ENCODE measurements at regions not wholly inside any gene's neighbourhood (a gene's known extent, or its start where the extent isn't known, plus 50 kb on each side); places are given as distances from the start of the nearest gene placed in this dataset.
A peak's percentile ranks its signal among the peaks of the same experiment; 100 is the strongest.

DNA sequence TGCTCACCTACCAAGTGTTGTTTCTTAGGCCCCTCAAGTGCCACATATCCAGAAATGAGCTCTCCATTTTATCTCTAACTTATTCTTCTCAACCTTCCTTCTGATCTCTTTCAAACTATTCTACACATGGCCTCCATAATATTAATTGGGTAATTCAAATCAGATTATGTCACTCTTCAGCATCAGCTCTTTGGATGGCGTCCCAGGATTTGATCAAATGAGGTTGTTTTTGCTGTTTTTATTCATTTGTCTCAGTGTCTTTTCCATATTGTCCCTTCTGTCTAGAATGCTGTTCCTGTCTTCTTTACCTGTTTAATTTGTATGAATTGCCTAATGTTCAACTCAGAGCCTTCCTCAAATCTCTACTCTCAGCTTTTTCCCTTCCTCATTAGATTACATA is 234.6 kb upstream of the CXCL12 start:
- no peak overlapping the region for H3K27ac Mint-ChIP-seq (ENCODE audit: low read depth, unreplicated experiment)

DNA sequence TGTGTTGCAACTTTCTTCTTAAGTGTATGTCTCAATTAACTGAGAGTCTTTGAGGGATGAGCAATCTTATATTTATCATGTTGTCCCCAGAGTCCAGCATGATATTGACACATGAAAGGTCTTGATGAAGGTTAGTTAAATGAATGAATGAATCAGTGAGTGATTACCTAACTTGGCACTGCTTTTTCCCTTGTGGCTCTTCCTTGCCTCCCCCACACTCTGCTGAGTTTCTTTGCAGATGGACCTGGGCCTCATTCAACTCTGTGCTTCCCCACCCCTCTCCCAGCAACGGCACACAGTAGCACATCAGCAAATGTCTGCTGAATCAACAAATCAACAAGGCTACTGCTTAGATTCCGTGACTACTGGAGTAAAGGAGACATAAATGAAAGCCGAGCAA is 235.1 kb upstream of the CXCL12 start:
- POLR2A ChIA-PET, result interaction anchor here (1.1 kb wide), 1 partner anchor 24 kb away, joined by 3 read pairs; no protein-coding TSS in a partner anchor
- H3K27me3 Mint-ChIP-seq (ENCODE audit: insufficient read depth, unreplicated experiment), result no peaks in the 10 kb centered on the region
- no peak overlapping the region for H3K27ac Mint-ChIP-seq (ENCODE audit: low read depth, unreplicated experiment)
- H3K4me1 Mint-ChIP-seq (ENCODE audit: insufficient read depth, unreplicated experiment), result peaks cover 12% of the 10 kb centered on the region
- intact Hi-C loops (cut with micrococcal nuclease), result no loop called here
- H3K4me3 Mint-ChIP-seq (ENCODE audit: unreplicated experiment), result no peak overlapping the region
- TF ChIP-seq, protein P1, sequence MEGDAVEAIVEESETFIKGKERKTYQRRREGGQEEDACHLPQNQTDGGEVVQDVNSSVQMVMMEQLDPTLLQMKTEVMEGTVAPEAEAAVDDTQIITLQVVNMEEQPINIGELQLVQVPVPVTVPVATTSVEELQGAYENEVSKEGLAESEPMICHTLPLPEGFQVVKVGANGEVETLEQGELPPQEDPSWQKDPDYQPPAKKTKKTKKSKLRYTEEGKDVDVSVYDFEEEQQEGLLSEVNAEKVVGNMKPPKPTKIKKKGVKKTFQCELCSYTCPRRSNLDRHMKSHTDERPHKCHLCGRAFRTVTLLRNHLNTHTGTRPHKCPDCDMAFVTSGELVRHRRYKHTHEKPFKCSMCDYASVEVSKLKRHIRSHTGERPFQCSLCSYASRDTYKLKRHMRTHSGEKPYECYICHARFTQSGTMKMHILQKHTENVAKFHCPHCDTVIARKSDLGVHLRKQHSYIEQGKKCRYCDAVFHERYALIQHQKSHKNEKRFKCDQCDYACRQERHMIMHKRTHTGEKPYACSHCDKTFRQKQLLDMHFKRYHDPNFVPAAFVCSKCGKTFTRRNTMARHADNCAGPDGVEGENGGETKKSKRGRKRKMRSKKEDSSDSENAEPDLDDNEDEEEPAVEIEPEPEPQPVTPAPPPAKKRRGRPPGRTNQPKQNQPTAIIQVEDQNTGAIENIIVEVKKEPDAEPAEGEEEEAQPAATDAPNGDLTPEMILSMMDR (IDR thresholded peaks at IDR 0.05; ENCODE audit: unreplicated experiment), result no peak
- CTCF ChIA-PET, result no interaction called here
- no peaks in the 10 kb centered on the region for H3K9me3 Mint-ChIP-seq (ENCODE audit: unreplicated experiment)
- no TSS peak for BruUV-seq (replicated peaks)
- no peaks in the 10 kb centered on the region for H3K36me3 Mint-ChIP-seq (ENCODE audit: insufficient read depth, unreplicated experiment)
- DNase-seq (ENCODE audit: unreplicated experiment), result peak; percentile 52

More for the DNA sequence above, 234.6 kb upstream of the CXCL12 start:
- ChIA-PET POLR2A (interaction anchor here (1.1 kb wide), 1 partner anchor 24 kb away, joined by 3 read pairs; no protein-coding TSS in a partner anchor), CTCF (no interaction called here)
- TF ChIP-seq, protein P1 (IDR thresholded peaks at IDR 0.05; ENCODE audit: unreplicated experiment), result no peak
- intact Hi-C loops (cut with micrococcal nuclease), result no loop called here
- Mint-ChIP-seq H3K4me1 (ENCODE audit: insufficient read depth, unreplicated experiment) (peaks cover 12% of the 10 kb centered on the region), H3K27me3 (ENCODE audit: insufficient read depth, unreplicated experiment) (no peaks in the 10 kb centered on the region), H3K36me3 (ENCODE audit: insufficient read depth, unreplicated experiment) (no peaks in the 10 kb centered on the region), H3K9me3 (ENCODE audit: unreplicated experiment) (no peaks in the 10 kb centered on the region), H3K4me3 (ENCODE audit: unreplicated experiment) (no peak overlapping the region)
- BruUV-seq (replicated peaks), result no TSS peak
- no peak for DNase-seq (ENCODE audit: unreplicated experiment)

DNA sequence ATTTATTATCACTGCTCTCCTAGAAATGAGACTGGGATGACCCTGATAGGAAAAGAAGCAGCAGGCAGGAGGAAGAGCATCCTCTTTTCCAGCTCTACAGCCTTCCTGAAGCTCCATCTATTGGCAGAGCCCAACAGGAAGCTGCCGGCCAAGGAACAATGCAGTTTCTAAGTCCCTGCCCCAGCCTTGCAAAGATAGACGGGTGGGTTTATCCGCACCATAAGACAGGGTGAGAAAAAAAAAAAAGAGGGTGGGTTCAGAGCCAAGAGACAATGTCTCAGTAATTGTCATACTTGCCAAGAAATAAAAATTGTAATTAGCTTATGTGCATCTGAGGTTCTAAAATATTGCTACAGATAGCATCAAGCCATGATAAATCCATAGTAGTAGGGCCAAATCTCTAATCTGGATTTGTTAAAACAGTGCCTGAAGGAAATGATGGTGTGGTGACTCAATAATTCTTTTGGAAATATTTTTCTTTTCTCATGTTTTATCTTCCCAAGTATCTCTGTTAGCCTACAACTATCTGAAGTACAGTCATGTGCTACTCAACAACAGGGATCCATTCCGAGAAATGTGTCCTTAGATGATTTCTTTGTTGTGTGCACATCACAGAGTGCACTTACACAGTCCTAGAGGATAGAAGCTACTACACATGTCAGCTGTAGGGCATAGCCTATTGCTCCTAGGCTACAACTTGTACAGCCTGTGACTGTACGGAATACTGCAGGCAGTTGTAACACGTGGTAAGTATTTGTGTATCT is 242.9 kb upstream of the CXCL12 start:
- CTCF ChIA-PET, result interaction anchor here (0.7 kb wide), 1 partner anchor 230 kb away, joined by 3 read pairs; no protein-coding TSS in a partner anchor
- no peaks in the 10 kb centered on the region for H3K27me3 Mint-ChIP-seq (ENCODE audit: insufficient read depth, unreplicated experiment)
- no peak overlapping the region for H3K27ac Mint-ChIP-seq (ENCODE audit: low read depth, unreplicated experiment)
- no peaks in the 10 kb centered on the region for H3K9me3 Mint-ChIP-seq (ENCODE audit: unreplicated experiment)
- POLR2A ChIA-PET, result interaction anchor here (0.6 kb wide), 1 partner anchor 1219 kb away, joined by 3 read pairs; the partner anchor contains the start of gene HNRNPF
- H3K36me3 Mint-ChIP-seq (ENCODE audit: insufficient read depth, unreplicated experiment), result no peaks in the 10 kb centered on the region
- peaks cover 18% of the 10 kb centered on the region for H3K4me1 Mint-ChIP-seq (ENCODE audit: insufficient read depth, unreplicated experiment)
- no TSS peak for BruUV-seq (replicated peaks)
- TF ChIP-seq, protein P1 (IDR thresholded peaks at IDR 0.05; ENCODE audit: unreplicated experiment), result no peak
- intact Hi-C loops (cut with micrococcal nuclease), result no loop called here
- H3K4me3 Mint-ChIP-seq (ENCODE audit: unreplicated experiment), result no peak overlapping the region
- DNase-seq (ENCODE audit: unreplicated experiment), result peak; percentile 48

DNA sequence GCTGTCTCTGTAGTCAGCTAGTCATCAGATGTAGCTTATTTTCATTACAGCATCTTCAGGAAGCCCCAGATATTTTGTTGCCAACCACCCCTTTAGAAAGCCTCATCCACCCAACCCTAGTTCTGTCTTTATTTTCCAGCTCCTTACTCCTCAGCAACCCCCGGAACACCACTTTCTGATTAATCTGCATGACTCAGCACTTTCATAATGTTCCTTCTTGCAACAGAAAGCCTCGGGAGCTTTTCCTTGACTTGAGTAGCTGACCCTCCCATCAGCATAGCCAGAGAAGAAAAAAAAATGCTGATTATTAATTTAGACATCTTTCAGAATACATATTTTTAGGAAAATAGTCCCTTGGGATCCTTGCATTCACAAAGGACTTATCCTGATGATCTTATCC is 244.0 kb upstream of the CXCL12 start:
- TF ChIP-seq, protein P1 (IDR thresholded peaks at IDR 0.05; ENCODE audit: unreplicated experiment), result no peak
- ChIA-PET CTCF (interaction anchor here (0.6 to 0.7 kb wide), 2 partner anchors 195 to 229 kb away, joined by 3 to 4 read pairs; no protein-coding TSS in a partner anchor), POLR2A (interaction anchor here (0.5 to 0.7 kb wide), 3 partner anchors 170 to 1241 kb away, joined by 3 read pairs; no protein-coding TSS in a partner anchor)
- intact Hi-C loops (cut with micrococcal nuclease), result no loop called here
- H3K9me3 Mint-ChIP-seq (ENCODE audit: unreplicated experiment), result no peaks in the 10 kb centered on the region
- H3K4me1 Mint-ChIP-seq (ENCODE audit: insufficient read depth, unreplicated experiment), result peaks cover 18% of the 10 kb centered on the region
- no peaks in the 10 kb centered on the region for H3K36me3 Mint-ChIP-seq (ENCODE audit: insufficient read depth, unreplicated experiment)
- peak overlapping the region; percentile 50 for H3K4me3 Mint-ChIP-seq (ENCODE audit: unreplicated experiment)
- DNase-seq (ENCODE audit: unreplicated experiment), result peak; percentile 84
- no peaks in the 10 kb centered on the region for H3K27me3 Mint-ChIP-seq (ENCODE audit: insufficient read depth, unreplicated experiment)
- H3K27ac Mint-ChIP-seq (ENCODE audit: low read depth, unreplicated experiment), result peak overlapping the region; percentile 49
- BruUV-seq (replicated peaks), result no TSS peak

All from MCF 10A (cell line).